ENCODE measurements at regions not wholly inside any gene's neighbourhood (a gene's known extent, or its start where the extent isn't known, plus 50 kb on each side); places are given as distances from the start of the nearest gene placed in this dataset.

DNA sequence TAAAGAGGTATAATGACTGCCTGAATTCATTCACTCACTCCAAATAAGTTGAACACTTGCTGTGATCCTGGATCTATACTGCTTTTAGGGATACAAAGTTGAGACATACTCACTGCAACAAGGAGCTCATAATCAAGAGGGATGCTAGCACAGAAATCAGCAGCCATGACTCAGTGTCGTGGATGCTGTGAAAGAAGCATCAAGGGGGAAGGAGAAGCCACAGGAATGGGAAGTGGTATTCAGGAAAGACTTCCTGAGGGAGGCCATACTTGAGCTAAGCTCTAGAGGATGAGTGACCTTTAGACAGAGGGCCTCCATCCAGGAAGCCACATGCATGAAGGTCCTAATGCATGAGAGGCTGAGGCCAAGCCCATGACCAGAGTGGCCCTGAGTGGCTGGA lies 245.7 kb upstream of the RORA start:
- TF ChIP-seq, protein P1, sequence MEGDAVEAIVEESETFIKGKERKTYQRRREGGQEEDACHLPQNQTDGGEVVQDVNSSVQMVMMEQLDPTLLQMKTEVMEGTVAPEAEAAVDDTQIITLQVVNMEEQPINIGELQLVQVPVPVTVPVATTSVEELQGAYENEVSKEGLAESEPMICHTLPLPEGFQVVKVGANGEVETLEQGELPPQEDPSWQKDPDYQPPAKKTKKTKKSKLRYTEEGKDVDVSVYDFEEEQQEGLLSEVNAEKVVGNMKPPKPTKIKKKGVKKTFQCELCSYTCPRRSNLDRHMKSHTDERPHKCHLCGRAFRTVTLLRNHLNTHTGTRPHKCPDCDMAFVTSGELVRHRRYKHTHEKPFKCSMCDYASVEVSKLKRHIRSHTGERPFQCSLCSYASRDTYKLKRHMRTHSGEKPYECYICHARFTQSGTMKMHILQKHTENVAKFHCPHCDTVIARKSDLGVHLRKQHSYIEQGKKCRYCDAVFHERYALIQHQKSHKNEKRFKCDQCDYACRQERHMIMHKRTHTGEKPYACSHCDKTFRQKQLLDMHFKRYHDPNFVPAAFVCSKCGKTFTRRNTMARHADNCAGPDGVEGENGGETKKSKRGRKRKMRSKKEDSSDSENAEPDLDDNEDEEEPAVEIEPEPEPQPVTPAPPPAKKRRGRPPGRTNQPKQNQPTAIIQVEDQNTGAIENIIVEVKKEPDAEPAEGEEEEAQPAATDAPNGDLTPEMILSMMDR (IDR thresholded peaks at IDR 0.05; ENCODE audit: poor library complexity), result no peak
- no peak for TF ChIP-seq EZH2phosphoT487 (IDR thresholded peaks at IDR 0.05; ENCODE audit: low read depth, severe bottlenecking, unreplicated experiment)
